ENCODE measurements at regions not wholly inside any gene's neighbourhood (a gene's known extent, or its start where the extent isn't known, plus 50 kb on each side); places are given as distances from the start of the nearest gene placed in this dataset.

GRCh38 chr15:94061041-94061440, 170.3 kb upstream of the MCTP2 start:
- Histone ChIP-seq H3K36me3 (replicated peaks) (no peaks in the 10 kb centered on the region), H3K27me3 (replicated peaks) (no peaks in the 10 kb centered on the region), H3K27ac (no peak overlapping the region), H3K4me3 (ENCODE audit: low read depth, low read length) (no peak overlapping the region)
- in situ Hi-C loops (cut with HindIII; ENCODE audit: low pct_ligation_motif_present, low sequenced_read_pairs), result no loop called here
- no peak for DNase-seq
- TF ChIP-seq CTCF (IDR thresholded peaks at IDR 0.05; ENCODE audit: low read depth, low read length, missing control alignments), result no peak

GRCh38 chr15:94059013-94059587, 172.3 kb upstream of the MCTP2 start:
- Histone ChIP-seq H3K36me3 (replicated peaks) (no peaks in the 10 kb centered on the region), H3K4me3 (ENCODE audit: low read depth, low read length) (no peak overlapping the region), H3K27me3 (replicated peaks) (no peaks in the 10 kb centered on the region), H3K27ac (no peak overlapping the region)
- in situ Hi-C loops (cut with HindIII; ENCODE audit: low pct_ligation_motif_present, low sequenced_read_pairs), result no loop called here
- TF ChIP-seq CTCF (IDR thresholded peaks at IDR 0.05; ENCODE audit: low read depth, low read length, missing control alignments), result no peak
- DNase-seq, result no peak

GRCh38 chr15:94057305-94057704, 174.1 kb upstream of the MCTP2 start:
- in situ Hi-C loops (cut with HindIII; ENCODE audit: low pct_ligation_motif_present, low sequenced_read_pairs), result no loop called here

GRCh38 chr15:94056314-94056713, 175.0 kb upstream of the MCTP2 start:
- H3K27me3 ChIP-seq (replicated peaks), result no peaks in the 10 kb centered on the region
- in situ Hi-C loops (cut with HindIII; ENCODE audit: low pct_ligation_motif_present, low sequenced_read_pairs), result no loop called here
- H3K36me3 ChIP-seq (replicated peaks), result no peaks in the 10 kb centered on the region
- DNase-seq, result no peak
- TF ChIP-seq CTCF (IDR thresholded peaks at IDR 0.05; ENCODE audit: low read depth, low read length, missing control alignments), result no peak
- H3K4me3 ChIP-seq (ENCODE audit: low read depth, low read length), result no peak overlapping the region
- H3K27ac ChIP-seq, result no peak overlapping the region

More at GRCh38 chr15:94057305-94057704, 174.1 kb upstream of the MCTP2 start:
- no peak overlapping the region for H3K4me3 ChIP-seq (ENCODE audit: low read depth, low read length)
- no peak overlapping the region for H3K27ac ChIP-seq
- no peaks in the 10 kb centered on the region for H3K36me3 ChIP-seq (replicated peaks)
- H3K27me3 ChIP-seq (replicated peaks), result no peaks in the 10 kb centered on the region
- DNase-seq, result no peak
- no peak for TF ChIP-seq CTCF (IDR thresholded peaks at IDR 0.05; ENCODE audit: low read depth, low read length, missing control alignments)

- no peaks in the 10 kb centered on the region for H3K27me3 ChIP-seq (replicated peaks)
- H3K27ac ChIP-seq, result no peak overlapping the region
- DNase-seq, result no peak
- H3K4me3 ChIP-seq (ENCODE audit: low read depth, low read length), result no peak overlapping the region
- in situ Hi-C loops (cut with HindIII; ENCODE audit: low pct_ligation_motif_present, low sequenced_read_pairs), result no loop called here
- TF ChIP-seq CTCF (IDR thresholded peaks at IDR 0.05; ENCODE audit: low read depth, low read length, missing control alignments), result no peak
- H3K36me3 ChIP-seq (replicated peaks), result no peaks in the 10 kb centered on the region
Measured at GRCh38 chr15:94053626-94054025, 177.7 kb upstream of the MCTP2 start.

GRCh38 chr15:94052711-94053110, 178.7 kb upstream of the MCTP2 start:
- no peak overlapping the region for H3K27ac ChIP-seq
- in situ Hi-C loops (cut with HindIII; ENCODE audit: low pct_ligation_motif_present, low sequenced_read_pairs), result no loop called here
- no peak for DNase-seq
- no peaks in the 10 kb centered on the region for H3K27me3 ChIP-seq (replicated peaks)
- no peak for TF ChIP-seq CTCF (IDR thresholded peaks at IDR 0.05; ENCODE audit: low read depth, low read length, missing control alignments)
- H3K4me3 ChIP-seq (ENCODE audit: low read depth, low read length), result no peak overlapping the region
- H3K36me3 ChIP-seq (replicated peaks), result no peaks in the 10 kb centered on the region

All from brain microvascular endothelial cell (primary cell).